GM21367 (cell line): ENCODE measurements at regions not wholly inside any gene's neighbourhood (a gene's known extent, or its start where the extent isn't known, plus 50 kb on each side); places are given as distances from the start of the nearest gene placed in this dataset.
"Not testable (repeated sequence)": the region's sequence is repeated elsewhere in the genome, so short reads cannot be mapped to it uniquely, and the experiment has no call there.

Experiments
- ATAC-seq: cut with Tn5 transposase; IDR thresholded peaks from one replicate; pipeline ENCODE4 v1.9.1; 2021; ENCODE audit not compliant: unreplicated experiment

DNA sequence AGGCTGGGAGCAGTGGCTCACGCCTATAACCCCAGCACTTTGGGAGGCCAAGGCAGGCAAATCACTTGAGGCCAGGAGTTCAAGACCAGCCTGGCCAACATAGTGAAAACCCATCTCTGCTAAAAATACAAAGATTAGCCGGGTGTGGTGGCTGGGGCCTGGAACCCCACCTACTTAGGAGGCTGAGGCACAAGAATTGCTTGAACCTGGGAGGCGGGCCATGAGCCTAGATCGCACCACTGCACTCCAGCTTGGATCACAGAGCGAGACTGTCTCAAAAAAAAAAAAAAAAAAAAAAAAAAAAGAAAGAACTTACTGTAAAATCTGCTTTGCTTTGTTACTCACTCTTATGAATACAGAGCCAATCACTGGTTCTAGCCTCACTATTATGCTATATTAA is 166.4 kb upstream of the TMCC3 start:
- not testable (repeated sequence) for ATAC-seq

DNA sequence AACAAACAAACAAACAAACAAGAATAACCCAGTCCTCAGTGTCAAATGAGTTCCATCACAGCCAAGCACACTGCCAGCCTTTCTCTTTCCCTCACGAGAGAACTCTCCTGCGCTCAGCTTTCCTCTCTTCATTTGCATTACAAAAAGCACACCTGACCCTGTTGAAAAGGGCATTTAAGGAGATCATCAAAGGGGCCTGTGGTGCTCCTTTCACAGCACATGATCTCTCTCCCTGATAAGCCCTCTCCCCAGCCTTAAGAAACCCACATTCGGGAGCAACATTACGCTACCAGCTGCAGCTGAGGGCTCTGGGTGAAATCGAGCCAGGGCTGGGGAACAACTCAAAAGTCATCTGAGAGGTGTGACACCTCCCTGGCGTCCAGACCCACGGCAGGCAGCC is 165.6 kb upstream of the TMCC3 start:
- ATAC-seq: no peak

DNA sequence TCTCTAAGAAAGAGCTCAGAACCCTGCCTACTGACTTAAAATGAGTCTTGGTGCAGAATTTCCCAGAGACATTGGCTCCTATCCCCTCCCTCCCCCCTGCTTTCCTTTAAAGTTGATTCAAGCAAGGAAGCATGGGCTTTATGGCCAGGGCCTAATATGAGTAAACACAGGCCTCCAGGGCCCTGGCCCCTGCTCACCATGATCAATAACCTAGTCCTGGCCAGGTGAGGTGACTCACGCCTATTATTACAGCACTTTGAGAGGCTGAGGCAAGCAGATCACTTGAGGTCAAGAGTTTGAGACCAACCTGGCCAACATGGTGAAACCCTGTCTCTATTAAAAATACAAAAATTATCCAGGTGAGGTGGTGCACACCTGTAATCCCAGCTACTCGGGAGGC is 165.1 kb upstream of the TMCC3 start:
- ATAC-seq: no peak

DNA sequence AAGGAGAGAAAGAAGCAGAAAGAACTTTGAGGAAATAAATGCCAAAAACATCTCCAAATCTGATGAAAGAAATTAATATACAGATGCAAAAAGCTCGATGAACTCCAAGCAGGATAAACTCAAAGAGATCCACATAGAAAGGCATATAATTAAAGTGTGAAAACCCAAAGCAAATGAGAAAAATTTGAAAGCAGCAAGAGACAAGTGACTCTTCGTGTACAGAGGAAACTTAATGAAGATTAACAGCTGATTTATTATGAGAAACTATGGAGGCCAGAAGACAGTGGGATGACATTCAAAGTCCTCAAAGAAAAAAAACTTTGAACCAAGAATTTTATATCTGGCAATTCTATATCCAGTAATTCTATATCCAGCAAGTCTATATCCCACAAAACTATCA is 163.0 kb upstream of the TMCC3 start:
- no peak for ATAC-seq

DNA sequence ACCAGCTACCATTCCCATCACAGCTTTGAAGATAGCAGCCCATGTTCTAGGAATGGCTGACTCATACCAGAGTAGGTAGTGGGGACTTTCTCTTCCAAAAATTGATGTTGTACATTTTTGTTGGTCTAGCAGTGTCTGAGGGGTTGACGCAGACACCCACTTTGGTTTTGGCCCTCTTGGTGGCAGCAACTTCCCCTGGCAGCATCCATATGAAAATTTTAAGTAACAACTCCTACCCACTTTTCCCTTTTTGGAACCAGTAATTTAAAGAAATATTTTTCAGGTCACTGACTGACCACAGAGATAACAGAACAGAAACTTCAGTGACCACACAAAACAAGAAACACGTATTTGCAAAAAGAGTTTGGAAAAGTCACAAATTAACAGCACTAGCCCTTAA is 162.0 kb upstream of the TMCC3 start:
- no peak for ATAC-seq

DNA sequence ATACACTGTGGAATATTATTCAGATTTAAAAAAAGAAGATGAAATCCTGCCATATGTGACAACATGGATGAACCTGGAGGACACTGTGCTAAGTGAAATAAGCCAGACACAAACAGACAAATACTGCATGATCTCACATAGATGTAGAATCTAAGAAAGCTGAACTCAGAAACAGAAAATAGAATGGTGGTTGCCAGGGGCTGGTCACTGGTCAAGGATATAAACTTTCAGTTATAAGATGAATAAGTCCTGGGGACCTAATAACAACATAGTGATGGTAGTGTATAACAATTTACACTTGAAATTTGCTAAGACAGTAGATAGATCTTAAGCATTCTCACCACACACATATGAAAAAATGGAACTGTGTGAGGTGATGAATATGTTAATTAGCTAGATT is 161.3 kb upstream of the TMCC3 start:
- no peak for ATAC-seq

DNA sequence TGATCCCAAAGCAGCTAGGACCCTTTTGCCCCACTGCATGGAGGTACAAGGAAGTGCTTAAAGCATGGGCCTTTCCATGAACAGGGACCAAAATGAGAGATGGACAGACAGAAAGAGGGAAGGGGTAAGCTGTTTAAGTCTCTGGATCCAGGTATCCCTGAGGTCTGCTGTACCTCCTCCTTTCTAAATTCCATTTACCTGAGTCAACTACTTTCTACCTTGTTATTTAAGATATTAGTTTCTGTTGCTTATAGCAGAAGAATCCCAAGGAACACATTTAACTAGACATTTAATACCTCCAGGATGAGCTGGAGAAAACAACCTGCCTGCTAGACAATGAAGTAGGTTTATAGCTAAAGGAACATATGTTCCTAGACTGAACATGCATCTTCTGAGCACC is 157.6 kb upstream of the TMCC3 start:
- ATAC-seq: no peak

DNA sequence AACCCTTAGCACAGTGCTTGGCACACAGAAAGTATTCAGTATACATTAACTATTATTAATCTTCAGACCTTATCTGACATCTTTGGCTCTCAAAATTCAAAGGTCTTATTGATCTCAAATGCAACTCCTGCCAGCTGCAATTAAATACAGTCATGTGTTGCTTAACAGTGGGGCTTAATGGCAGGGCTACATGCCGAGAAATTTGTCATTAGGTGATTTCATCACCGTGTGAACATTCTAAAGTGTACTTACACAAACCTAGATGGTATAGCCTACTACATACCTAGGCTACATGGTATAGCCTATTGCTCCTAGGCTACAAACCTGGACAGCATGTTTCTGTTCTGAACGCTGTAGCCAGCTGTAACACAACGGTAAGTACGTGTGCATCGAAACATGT is 156.3 kb upstream of the TMCC3 start:
- ATAC-seq: no peak

DNA sequence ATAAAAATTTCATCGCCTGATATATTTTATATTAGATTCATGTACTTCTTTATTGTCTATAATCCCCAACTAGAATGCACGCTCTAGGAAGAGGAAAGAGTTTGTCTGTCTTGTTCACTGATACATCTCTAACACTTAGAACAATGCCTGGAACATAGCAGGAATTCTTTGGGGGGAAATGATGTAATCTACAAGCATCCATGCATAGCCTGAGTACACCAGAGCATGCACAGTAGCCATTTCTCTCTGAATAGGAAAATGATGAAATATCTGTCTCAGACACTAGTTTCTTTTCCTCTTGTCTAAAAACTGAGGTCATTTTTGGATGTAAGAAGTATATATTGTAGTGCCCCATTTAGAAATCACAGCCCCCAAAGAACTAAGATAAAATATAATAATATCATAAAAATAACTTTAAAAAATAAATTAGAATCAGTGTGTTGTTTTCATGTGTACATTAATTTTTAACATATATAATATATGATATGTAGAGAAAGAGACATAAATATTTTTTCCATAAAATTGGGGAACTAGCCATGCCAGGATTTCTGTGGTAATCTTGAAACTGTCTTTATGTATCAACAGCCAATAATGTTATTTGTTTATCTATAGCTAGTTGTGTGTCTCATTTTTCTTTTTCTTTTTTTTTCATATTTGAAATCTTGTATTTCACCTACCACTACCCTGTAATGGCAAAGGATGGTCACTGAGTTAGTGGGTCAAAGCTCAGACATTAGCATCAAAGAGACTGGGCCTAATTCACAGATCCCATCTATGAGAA is 155.6 kb upstream of the TMCC3 start:
- ATAC-seq: no peak

DNA sequence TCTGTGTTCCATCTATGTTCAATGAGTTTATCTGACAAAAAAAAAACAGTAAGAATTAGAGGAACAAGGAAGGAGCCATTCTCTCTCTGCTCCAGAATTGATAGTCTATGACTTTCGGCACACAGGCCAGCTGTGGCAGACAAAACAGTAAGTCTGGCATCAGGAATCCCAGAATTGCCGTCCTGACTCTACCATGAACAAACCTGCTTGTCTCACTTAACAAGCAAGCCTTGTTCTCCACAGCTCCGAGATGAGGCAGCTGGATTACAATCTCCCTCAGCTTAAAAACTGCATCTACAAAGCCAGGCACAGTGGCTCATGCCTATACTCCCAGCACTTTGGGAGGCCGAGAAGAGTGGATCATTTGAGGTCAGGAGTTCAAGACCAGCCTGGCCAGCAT is 153.6 kb upstream of the TMCC3 start:
- ATAC-seq: no peak

DNA sequence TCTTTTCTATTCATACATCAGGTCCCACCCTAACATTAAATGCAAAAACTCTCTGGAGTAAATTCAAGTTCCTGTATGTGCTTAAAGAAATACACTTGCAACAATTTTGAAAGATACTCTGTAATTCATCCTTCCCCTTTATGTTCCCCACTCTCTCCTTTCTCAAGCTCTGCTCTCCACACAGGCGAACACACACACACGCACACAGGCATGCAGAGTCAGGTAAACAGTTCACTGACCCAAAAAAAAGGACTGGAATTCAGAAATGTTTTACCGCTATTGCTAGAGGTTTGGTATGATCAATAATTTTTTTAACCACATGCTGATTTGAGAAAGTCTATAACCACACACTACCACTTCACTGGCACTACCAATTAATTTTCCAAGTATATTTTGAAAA is 152.4 kb upstream of the TMCC3 start:
- no peak for ATAC-seq

DNA sequence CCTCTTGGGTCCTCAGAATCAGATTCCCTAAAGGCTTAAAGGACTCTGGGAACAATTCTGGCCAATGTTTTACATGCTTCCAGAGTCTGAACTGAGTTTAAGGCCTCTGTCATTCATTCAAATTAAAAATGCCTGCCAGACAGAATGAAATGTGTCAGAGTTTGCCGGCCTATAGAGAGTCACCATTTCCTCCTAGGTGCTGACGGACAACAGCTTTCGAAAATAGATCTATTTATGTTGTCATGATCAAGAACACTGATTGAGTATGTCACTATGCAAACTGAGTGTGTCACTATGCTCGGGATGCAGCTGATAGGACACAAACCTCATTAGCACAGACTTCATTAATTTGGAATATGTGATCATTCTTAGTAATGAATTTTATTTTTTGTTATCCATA is 151.4 kb upstream of the TMCC3 start:
- no peak for ATAC-seq

DNA sequence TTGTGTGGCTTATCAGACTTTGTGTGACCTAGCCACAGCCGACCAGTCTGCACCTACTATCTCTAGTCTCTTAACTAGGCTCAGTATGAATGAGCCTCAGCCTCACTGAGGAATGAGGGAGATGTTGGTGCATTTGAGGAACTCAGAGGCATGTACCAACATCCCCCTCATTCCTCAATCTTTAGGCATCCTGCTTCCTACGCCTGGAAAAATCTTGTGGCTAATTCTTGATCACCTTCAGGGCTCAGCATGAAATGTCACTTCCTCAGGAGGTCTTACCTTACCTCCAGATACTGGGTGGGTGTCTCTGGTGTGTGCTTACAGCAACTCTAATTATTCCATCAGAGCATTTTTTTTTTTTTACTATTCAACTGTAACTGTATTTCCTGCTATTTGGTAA is 148.8 kb upstream of the TMCC3 start:
- ATAC-seq: no peak

DNA sequence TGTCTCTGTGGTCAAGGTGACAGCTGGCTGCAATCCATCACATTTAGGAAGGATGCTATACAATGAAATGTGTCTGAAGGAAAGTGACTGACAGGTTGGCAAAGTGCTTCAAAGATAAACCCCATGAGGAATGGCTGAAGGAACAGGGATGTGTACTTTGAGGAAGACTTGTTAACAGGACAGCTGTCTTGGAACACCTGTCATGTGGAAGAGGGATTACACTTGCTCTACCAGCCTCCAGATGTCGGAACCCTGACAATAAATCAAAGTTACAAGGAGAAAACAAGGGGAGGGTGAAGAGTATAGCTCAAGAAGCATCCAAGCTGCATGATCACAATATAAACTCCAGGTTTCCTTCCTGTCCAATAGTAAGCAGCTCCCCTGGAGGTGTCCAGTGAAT is 147.8 kb upstream of the TMCC3 start:
- no peak for ATAC-seq

DNA sequence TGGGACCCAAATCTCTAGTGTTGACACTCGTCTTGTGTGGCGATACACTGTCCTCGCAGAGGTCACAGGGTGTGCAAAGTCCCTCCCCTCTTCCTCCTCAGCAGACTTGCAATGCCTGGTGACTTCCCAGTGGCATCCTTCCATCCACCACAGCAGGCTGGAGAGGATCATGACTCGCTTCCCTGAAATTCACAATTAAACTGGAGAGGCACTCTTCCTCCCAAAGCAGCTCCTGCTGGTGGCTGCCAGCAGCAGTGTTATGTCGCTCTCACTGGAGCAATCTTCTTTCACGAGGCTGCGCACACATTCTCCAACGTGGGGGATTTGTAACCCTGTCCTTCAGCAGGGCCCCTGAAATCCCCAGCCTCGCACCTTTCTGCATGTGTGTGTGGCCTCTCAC is 145.2 kb upstream of the TMCC3 start:
- no peak for ATAC-seq

DNA sequence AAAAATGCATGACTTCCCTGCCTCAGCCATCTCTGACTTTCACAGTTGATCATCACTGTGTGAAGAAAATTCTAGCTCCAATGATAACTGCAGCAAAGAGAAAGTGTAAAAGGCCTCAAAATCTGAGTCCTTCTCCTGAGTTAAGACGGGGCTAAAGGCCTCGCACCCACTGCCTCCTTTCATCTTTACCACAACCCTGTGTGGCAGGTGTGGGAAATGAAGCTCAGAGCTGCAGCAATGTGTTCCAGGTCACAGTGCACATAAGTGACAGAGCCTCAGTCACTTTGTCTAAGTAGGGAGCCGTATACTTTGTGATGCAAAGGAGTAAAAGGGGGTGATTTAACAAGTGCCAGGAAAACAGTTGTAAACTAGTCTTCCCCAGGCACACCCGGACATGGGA is 144.7 kb upstream of the TMCC3 start:
- no peak for ATAC-seq

DNA sequence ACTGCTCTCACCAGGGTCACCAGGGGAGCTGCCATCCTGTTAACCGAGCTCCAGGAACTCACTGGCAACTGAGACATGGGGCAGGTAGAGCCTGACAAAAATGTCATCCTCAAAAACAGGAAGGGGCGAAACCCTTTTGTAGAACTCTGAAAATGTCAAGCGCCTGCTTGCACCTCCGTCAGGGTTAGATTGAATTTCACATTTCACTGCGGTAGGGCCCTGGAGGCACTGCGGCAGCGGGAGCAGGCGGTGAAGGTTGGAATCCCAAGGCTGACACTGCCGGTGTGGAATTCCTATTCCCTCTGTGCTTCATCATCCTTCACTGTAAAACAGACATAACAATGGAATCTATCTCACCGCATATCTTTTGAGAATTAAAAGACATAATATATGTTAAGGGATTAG is 142.8 kb upstream of the TMCC3 start:
- no peak for ATAC-seq

DNA sequence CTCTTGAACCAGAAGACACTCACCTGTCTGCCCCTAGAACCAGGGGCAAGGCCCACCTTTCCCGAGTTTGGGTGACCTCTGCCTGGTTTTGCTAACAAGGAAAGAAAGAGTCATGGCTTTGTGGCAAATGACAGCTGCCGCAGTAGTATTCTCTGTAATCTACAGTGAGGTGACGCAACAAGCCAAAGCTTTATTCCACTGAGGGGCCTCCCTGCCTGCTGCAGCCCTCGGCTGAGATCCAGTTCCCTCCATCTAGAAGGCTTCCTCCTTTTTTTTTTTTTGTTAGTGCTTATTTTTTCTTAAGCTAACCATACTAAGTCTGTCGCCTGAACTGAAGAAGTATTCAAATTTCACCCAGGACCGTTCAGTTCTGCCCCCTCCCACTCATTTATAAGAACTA is 142.3 kb upstream of the TMCC3 start:
- no peak for ATAC-seq

DNA sequence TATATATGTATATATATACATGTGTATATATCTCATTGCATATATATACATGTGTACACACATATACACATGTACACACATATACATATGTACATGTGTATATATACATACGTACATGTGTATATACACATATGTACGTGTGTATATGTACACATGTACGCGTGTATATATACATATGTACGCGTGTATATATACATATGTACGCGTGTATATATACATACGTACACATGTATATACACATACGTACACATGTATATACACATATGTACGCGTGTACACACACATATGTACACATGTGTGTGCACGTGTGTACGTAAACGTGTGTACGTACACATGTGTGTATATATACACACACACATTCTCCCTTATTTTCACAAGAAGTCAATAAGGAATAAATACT is 141.6 kb upstream of the TMCC3 start:
- no peak for ATAC-seq

DNA sequence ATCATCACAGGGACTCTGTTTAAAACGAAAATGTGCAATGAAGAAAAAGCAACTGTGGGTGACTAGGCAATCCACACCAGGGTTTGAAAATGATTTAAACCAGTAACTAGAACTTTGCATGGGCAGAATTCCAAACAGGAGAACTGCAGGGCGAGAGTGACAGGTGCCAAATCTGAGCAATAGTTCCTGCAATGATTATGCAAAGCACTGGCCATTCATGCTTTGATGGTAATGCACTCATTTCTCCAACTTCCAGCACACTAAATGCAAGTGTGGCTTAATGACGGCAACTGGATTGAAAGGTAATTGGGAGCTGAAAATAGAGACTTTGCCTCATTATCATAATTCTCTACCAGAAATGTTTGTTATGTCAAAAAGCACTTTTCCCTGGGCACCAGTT is 140.5 kb upstream of the TMCC3 start:
- ATAC-seq: no peak

DNA sequence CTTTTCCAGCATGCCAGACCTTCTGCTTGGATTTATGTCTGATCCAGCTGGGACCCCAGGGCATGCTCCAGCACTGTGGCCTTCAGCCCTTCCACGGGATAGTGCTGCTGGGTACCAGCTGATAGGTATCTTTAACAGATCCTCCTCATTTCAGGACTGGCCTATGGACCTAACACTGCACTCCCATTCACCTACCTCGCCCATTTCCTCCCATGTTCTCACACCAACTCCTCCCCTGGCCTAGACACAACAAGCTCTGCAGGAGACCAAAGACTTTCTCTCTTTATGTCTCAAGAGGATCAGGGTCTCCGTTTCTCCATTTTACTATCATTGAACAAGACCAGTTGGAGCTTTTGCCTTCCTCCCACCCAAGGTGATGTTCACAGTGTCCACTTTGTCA is 140.0 kb upstream of the TMCC3 start:
- ATAC-seq: no peak

DNA sequence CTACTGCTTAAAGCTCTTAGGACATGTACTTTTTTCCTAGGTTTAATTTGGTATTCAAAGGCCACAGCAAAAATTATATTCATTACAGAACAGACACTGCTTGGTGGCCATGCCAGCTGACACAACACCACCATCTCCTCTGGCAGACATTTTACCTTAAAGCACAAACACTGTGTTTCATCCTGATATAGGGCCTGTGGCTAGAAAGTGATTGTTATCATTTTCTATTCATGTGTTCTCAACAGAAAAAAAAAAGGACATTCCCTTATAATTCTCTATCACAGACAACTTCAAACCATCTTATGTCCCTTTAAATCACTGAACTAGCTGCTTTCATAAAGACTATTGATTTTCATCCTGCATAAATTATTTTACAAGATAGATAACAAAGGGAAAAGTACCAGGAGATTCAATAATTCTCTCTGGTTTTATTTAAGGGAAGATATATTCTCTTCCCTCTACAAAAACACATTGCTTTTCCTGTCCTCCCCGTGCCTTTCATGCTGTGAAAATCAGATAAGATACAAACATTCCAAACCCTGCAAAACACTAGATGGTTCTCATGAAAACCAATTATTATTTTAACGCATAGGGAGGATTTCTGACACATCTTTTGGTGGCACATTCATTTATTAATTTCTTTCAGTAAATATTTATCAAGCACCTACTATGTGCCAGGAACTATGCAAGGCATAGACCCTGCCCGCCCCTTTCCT is 139.3 kb upstream of the TMCC3 start:
- ATAC-seq: no peak

DNA sequence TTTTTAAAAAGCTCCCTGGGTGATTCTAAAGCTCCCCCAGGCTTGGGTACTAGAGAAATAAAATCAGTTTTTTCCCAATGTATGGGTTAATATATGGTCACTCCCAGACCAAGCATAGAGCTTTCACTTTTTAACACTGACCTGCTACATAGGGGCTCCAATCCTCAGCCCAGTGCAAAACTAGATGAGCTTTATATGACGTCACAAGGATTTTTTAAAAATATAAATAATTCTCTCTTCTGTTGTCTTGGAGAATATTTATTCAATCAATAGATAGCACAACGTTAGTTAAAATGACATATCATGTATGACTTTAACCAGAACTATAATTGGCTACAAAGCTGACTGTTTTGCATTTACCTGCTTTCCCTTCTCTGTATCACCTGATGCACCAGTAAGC is 137.9 kb upstream of the TMCC3 start:
- ATAC-seq: no peak
